ENCODE measurements at regions not wholly inside any gene's neighbourhood (a gene's known extent, or its start where the extent isn't known, plus 50 kb on each side); places are given as distances from the start of the nearest gene placed in this dataset.

- DNase-seq: no peak
- intact Hi-C loops (cut with DNase I): no loop called here
Observed at GRCh38 chr1:112262316-112262715, 133.7 kb upstream of the CTTNBP2NL start.

- intact Hi-C loops (cut with DNase I): no loop called here
- DNase-seq: no peak
Observed at GRCh38 chr1:112263042-112263441, 133.0 kb upstream of the CTTNBP2NL start.

- no peak for DNase-seq
- intact Hi-C loops (cut with DNase I): no loop called here
Observed at GRCh38 chr1:112263453-112263852, 132.6 kb upstream of the CTTNBP2NL start.

GRCh38 chr1:112264010-112264409 lies 132.0 kb upstream of the CTTNBP2NL start:
- no peak for DNase-seq
- intact Hi-C loops (cut with DNase I): no loop called here

GRCh38 chr1:112264553-112264952 lies 131.5 kb upstream of the CTTNBP2NL start:
- intact Hi-C loops (cut with DNase I): no loop called here

GRCh38 chr1:112265931-112266330 lies 130.1 kb upstream of the CTTNBP2NL start:
- intact Hi-C loops (cut with DNase I): no loop called here
- DNase-seq: no peak

More at GRCh38 chr1:112264553-112264952, 131.5 kb upstream of the CTTNBP2NL start:
- no peak for DNase-seq

GRCh38 chr1:112267206-112267605 lies 128.8 kb upstream of the CTTNBP2NL start:
- intact Hi-C loops (cut with DNase I): no loop called here
- no peak for DNase-seq

- peak in 2 of 10 donors; percentile 19 to 81 for DNase-seq
- intact Hi-C loops (cut with DNase I): no loop called here
Observed at GRCh38 chr1:112267929-112268328, 128.1 kb upstream of the CTTNBP2NL start.

- no peak for DNase-seq
- intact Hi-C loops (cut with DNase I): no loop called here
Observed at GRCh38 chr1:112268408-112268807, 127.6 kb upstream of the CTTNBP2NL start.

- intact Hi-C loops (cut with DNase I): loop anchor here (5.0 kb wide), 1 partner anchor 279 kb away; no protein-coding TSS in a partner anchor
- DNase-seq: peak in 2 of 10 donors; percentile 37 to 79
Observed at GRCh38 chr1:112271270-112271669, 124.7 kb upstream of the CTTNBP2NL start.

GRCh38 chr1:112272101-112272772 lies 123.8 kb upstream of the CTTNBP2NL start:
- intact Hi-C loops (cut with DNase I): loop anchor here (5.0 kb wide), 1 partner anchor 280 kb away; no protein-coding TSS in a partner anchor
- peak in 4 of 10 donors; percentile 25 to 83 (median 40) for DNase-seq

GRCh38 chr1:112284796-112285195 lies 111.2 kb upstream of the CTTNBP2NL start:
- no peak for DNase-seq
- intact Hi-C loops (cut with DNase I): no loop called here

- intact Hi-C loops (cut with DNase I): no loop called here
- DNase-seq: no peak
Observed at GRCh38 chr1:112285316-112285715, 110.7 kb upstream of the CTTNBP2NL start.

GRCh38 chr1:112285746-112286145 lies 110.3 kb upstream of the CTTNBP2NL start:
- peak in 1 of 10 donors; percentile 73 for DNase-seq
- intact Hi-C loops (cut with DNase I): no loop called here

- intact Hi-C loops (cut with DNase I): no loop called here
- no peak for DNase-seq
Observed at GRCh38 chr1:112296908-112297307, 99.1 kb upstream of the CTTNBP2NL start.

GRCh38 chr1:112297536-112297935 lies 98.5 kb upstream of the CTTNBP2NL start:
- intact Hi-C loops (cut with DNase I): no loop called here
- no peak for DNase-seq

- DNase-seq: peak in 3 of 10 donors; percentile 20 to 84 (median 30)
- intact Hi-C loops (cut with DNase I): no loop called here
Observed at GRCh38 chr1:112298558-112298957, 97.5 kb upstream of the CTTNBP2NL start.

- no peak for DNase-seq
- intact Hi-C loops (cut with DNase I): no loop called here
Observed at GRCh38 chr1:112304126-112304525, 91.9 kb upstream of the CTTNBP2NL start.

GRCh38 chr1:112304612-112305011 lies 91.4 kb upstream of the CTTNBP2NL start:
- DNase-seq: no peak
- intact Hi-C loops (cut with DNase I): no loop called here

- intact Hi-C loops (cut with DNase I): no loop called here
- DNase-seq: no peak
Observed at GRCh38 chr1:112307930-112308591, 88.0 kb upstream of the CTTNBP2NL start.

- no peak for DNase-seq
- intact Hi-C loops (cut with DNase I): no loop called here
Observed at GRCh38 chr1:112308716-112309115, 87.3 kb upstream of the CTTNBP2NL start.

- intact Hi-C loops (cut with DNase I): no loop called here
- DNase-seq: no peak
Observed at GRCh38 chr1:112309499-112309898, 86.5 kb upstream of the CTTNBP2NL start.

All from posterior cingulate gyrus (tissue), 11 donors.